ENCODE measurements at regions not wholly inside any gene's neighbourhood (a gene's known extent, or its start where the extent isn't known, plus 50 kb on each side); places are given as distances from the start of the nearest gene placed in this dataset.
"Not testable (repeated sequence)": the region's sequence is repeated elsewhere in the genome, so short reads cannot be mapped to it uniquely, and the experiment has no call there.

- H3K4me1 Mint-ChIP-seq: no peaks in the 10 kb centered on the region
Observed at GRCh38 chr16:76681296-76681695, 404.1 kb downstream of the CNTNAP4 start.

GRCh38 chr16:76683051-76683450, 405.9 kb downstream of the CNTNAP4 start:
- no peak for DNase-seq
- no peak for ATAC-seq (ENCODE audit: low read depth)
- no peaks in the 10 kb centered on the region for H3K27me3 Mint-ChIP-seq
- no peak overlapping the region for H3K4me3 Mint-ChIP-seq
- CTCF ChIA-PET: no interaction called here
- intact Hi-C loops (cut with micrococcal nuclease): loop anchor here (10.0 kb wide), 1 partner anchor 58 kb away; no protein-coding TSS in a partner anchor
- no peaks in the 10 kb centered on the region for H3K36me3 Mint-ChIP-seq (ENCODE audit: low read depth)
- no peak overlapping the region for H3K27ac Mint-ChIP-seq
- H3K9me3 Mint-ChIP-seq: peaks cover under 1% of the 10 kb centered on the region
- no peak for TF ChIP-seq CTCF (IDR thresholded peaks at IDR 0.05)
- no peaks in the 10 kb centered on the region for H3K4me1 Mint-ChIP-seq
- POLR2A ChIA-PET: no interaction called here

More at GRCh38 chr16:76681296-76681695, 404.1 kb downstream of the CNTNAP4 start:
- Mint-ChIP-seq H3K27me3 (no peaks in the 10 kb centered on the region), H3K36me3 (ENCODE audit: low read depth) (no peaks in the 10 kb centered on the region), H3K9me3 (peaks cover 2% of the 10 kb centered on the region), H3K27ac (no peak overlapping the region), H3K4me3 (no peak overlapping the region)
- DNase-seq (no peak), ATAC-seq (ENCODE audit: low read depth) (no peak)
- TF ChIP-seq CTCF (IDR thresholded peaks at IDR 0.05): no peak
- intact Hi-C loops (cut with micrococcal nuclease): loop anchor here (10.0 kb wide), 1 partner anchor 56 kb away; no protein-coding TSS in a partner anchor
- ChIA-PET CTCF (no interaction called here), POLR2A (no interaction called here)

GRCh38 chr16:76696876-76697275, 419.7 kb downstream of the CNTNAP4 start:
- ChIA-PET POLR2A (no interaction called here), CTCF (no interaction called here)
- no peak for TF ChIP-seq CTCF (IDR thresholded peaks at IDR 0.05)
- Mint-ChIP-seq H3K27ac (no peak overlapping the region), H3K9me3 (peaks cover 7% of the 10 kb centered on the region), H3K27me3 (no peaks in the 10 kb centered on the region), H3K36me3 (ENCODE audit: low read depth) (no peaks in the 10 kb centered on the region), H3K4me3 (no peak overlapping the region), H3K4me1 (no peaks in the 10 kb centered on the region)
- intact Hi-C loops (cut with micrococcal nuclease): no loop called here
- no peak for DNase-seq
- ATAC-seq (ENCODE audit: low read depth): no peak

- Mint-ChIP-seq H3K4me1 (no peaks in the 10 kb centered on the region), H3K27ac (no peak overlapping the region), H3K36me3 (ENCODE audit: low read depth) (no peaks in the 10 kb centered on the region), H3K9me3 (no peaks in the 10 kb centered on the region), H3K4me3 (no peak overlapping the region), H3K27me3 (no peaks in the 10 kb centered on the region)
- ATAC-seq (ENCODE audit: low read depth): no peak
- ChIA-PET POLR2A (no interaction called here), CTCF (no interaction called here)
- intact Hi-C loops (cut with micrococcal nuclease): no loop called here
- TF ChIP-seq CTCF (IDR thresholded peaks at IDR 0.05): no peak
- DNase-seq: no peak
Observed at GRCh38 chr16:76705892-76706291, 428.7 kb downstream of the CNTNAP4 start.

GRCh38 chr16:76713191-76713590, 436.0 kb downstream of the CNTNAP4 start:
- DNase-seq (no peak), ATAC-seq (ENCODE audit: low read depth) (no peak)
- H3K4me3 Mint-ChIP-seq: no peak overlapping the region
- H3K36me3 Mint-ChIP-seq (ENCODE audit: low read depth): no peaks in the 10 kb centered on the region
- H3K27me3 Mint-ChIP-seq: no peaks in the 10 kb centered on the region
- TF ChIP-seq CTCF (IDR thresholded peaks at IDR 0.05): no peak
- POLR2A ChIA-PET: no interaction called here
- peaks cover 11% of the 10 kb centered on the region for H3K9me3 Mint-ChIP-seq
- CTCF ChIA-PET: no interaction called here
- intact Hi-C loops (cut with micrococcal nuclease): no loop called here
- no peak overlapping the region for H3K27ac Mint-ChIP-seq
- no peaks in the 10 kb centered on the region for H3K4me1 Mint-ChIP-seq

GRCh38 chr16:76716251-76716650, 439.1 kb downstream of the CNTNAP4 start:
- H3K36me3 Mint-ChIP-seq (ENCODE audit: low read depth); DNase-seq; H3K4me1 Mint-ChIP-seq; H3K4me3 Mint-ChIP-seq; intact Hi-C loops (cut with micrococcal nuclease); H3K27ac Mint-ChIP-seq; CTCF ChIA-PET; H3K27me3 Mint-ChIP-seq; POLR2A ChIA-PET; ATAC-seq (ENCODE audit: low read depth): not testable (repeated sequence)
- peaks cover 11% of the 10 kb centered on the region for H3K9me3 Mint-ChIP-seq

Data from activated B cell treated with CpG ODN at 0.5 μM for 24 hours (primary cell).